Mesendoderm (in vitro differentiated cells): ENCODE measurements at regions not wholly inside any gene's neighbourhood (a gene's known extent, or its start where the extent isn't known, plus 50 kb on each side); places are given as distances from the start of the nearest gene placed in this dataset.

Source experiments
- DNase-seq: peaks from one replicate; pipeline ENCODE4 v3.0.0; 2013
- H2AK5ac ChIP-seq: 2 replicates; pipeline ENCODE4 v1.6.1; 2013; ENCODE audit warnings: low read length, inconsistent platforms
- H2BK120ac ChIP-seq: 2 replicates; pipeline ENCODE4 v1.6.1; 2013; ENCODE audit warnings: low read depth, mild to moderate bottlenecking, low read length, moderate library complexity, mixed read lengths
- H2BK15ac ChIP-seq: replicated peaks from 2 replicates; pipeline ENCODE4 v1.6.1; 2013; ENCODE audit warnings: low read depth, mild to moderate bottlenecking, moderate library complexity
- H2BK5ac ChIP-seq: 2 replicates; pipeline ENCODE4 v1.6.1; 2013; ENCODE audit warnings: low read length, inconsistent platforms
- H3K18ac ChIP-seq: 2 replicates; pipeline ENCODE4 v1.6.1; 2013; ENCODE audit warnings: mild to moderate bottlenecking, low read length, mixed read lengths
- H3K23ac ChIP-seq: one replicate; pipeline ENCODE4 v1.6.1; 2013; ENCODE audit warnings: low read length
- H3K27ac ChIP-seq: 2 replicates; pipeline ENCODE4 v1.5.1; 2013; ENCODE audit warnings: low read depth, mild to moderate bottlenecking, inconsistent platforms, low read length, moderate library complexity
- H3K27me3 ChIP-seq: 2 replicates; pipeline ENCODE4 v1.6.1; 2013; ENCODE audit warnings: low read length, control low read depth, mild to moderate bottlenecking, inconsistent platforms; ENCODE audit not compliant: insufficient read depth, poor library complexity
- H3K36me3 ChIP-seq: 2 replicates; pipeline ENCODE4 v1.6.1; 2013; ENCODE audit warnings: low read length, inconsistent platforms; ENCODE audit not compliant: control insufficient read depth, insufficient read depth
- H3K4ac ChIP-seq: one replicate; pipeline ENCODE4 v1.6.1; 2013; ENCODE audit warnings: low read depth, mild to moderate bottlenecking, low read length, moderate library complexity
- H3K4me1 ChIP-seq: 2 replicates; pipeline ENCODE4 v1.6.1; 2013; ENCODE audit warnings: low read depth, low read length, inconsistent platforms; ENCODE audit not compliant: control insufficient read depth
- H3K4me2 ChIP-seq: 2 replicates; pipeline ENCODE4 v1.6.1; 2013; ENCODE audit warnings: low read length
- H3K4me3 ChIP-seq: 2 replicates; pipeline ENCODE4 v1.5.1; 2013; ENCODE audit warnings: mild to moderate bottlenecking, low read length
- H3K56ac ChIP-seq: one replicate; pipeline ENCODE4 v1.6.1; 2013; ENCODE audit warnings: low read length
- H3K79me1 ChIP-seq: 2 replicates; pipeline ENCODE4 v1.6.1; 2013; ENCODE audit warnings: low read length, inconsistent platforms
- H3K79me2 ChIP-seq: 2 replicates; pipeline ENCODE4 v1.6.1; 2013; ENCODE audit warnings: mild to moderate bottlenecking, low read length; ENCODE audit not compliant: control insufficient read depth, insufficient read depth
- H3K9ac ChIP-seq: 2 replicates; pipeline ENCODE4 v1.6.1; 2013; ENCODE audit warnings: low read length, inconsistent platforms
- H4K5ac ChIP-seq: one replicate; pipeline ENCODE4 v1.6.1; 2013; ENCODE audit warnings: low read length
- H4K8ac ChIP-seq: one replicate; pipeline ENCODE4 v1.6.1; 2013; ENCODE audit warnings: low read depth, mild to moderate bottlenecking, control low read depth, low read length, moderate library complexity
- WGBS: extraction: QIAGEN DNeasy Blood & Tissue Kit; methylation state at CpG from one replicate; pipeline ENCODE4 v1.1.7; 2013; ENCODE audit warnings: low lambda C conversion rate, missing lambda C conversion rate; ENCODE audit not compliant: insufficient coverage; ENCODE audit errors: extremely low coverage; 5-methylcytosine and 5-hydroxymethylcytosine counted together

- DNase-seq, result no peak
- Histone ChIP-seq H3K27ac (no peak overlapping the region), H3K79me2 (no peaks in the 10 kb centered on the region), H3K56ac (no peak overlapping the region), H2BK5ac (no peak overlapping the region), H3K4me2 (no peak overlapping the region), H4K8ac (no peak overlapping the region), H2AK5ac (no peak overlapping the region), H3K36me3 (no peaks in the 10 kb centered on the region), H3K4me3 (no peak overlapping the region), H3K23ac (no peak overlapping the region), H3K4me1 (no peaks in the 10 kb centered on the region), H3K9ac (no peak overlapping the region), H4K5ac (no peak overlapping the region), H2BK120ac (no peak overlapping the region), H3K79me1 (no peaks in the 10 kb centered on the region), H3K4ac (no peak overlapping the region), H2BK15ac (no peak overlapping the region), H3K18ac (no peak overlapping the region), H3K27me3 (no peaks in the 10 kb centered on the region)
- no CpG with 5 or more reads among the region's 11 CpGs for WGBS
Observed at GRCh38 chr4:187209921-187210613, 486.4 kb upstream of the FAT1 start.

- no peaks in the 10 kb centered on the region for H3K79me2 ChIP-seq
- DNase-seq, result no peak
- no peak overlapping the region for H2AK5ac ChIP-seq
- H3K27ac ChIP-seq, result no peak overlapping the region
- H3K79me1 ChIP-seq, result no peaks in the 10 kb centered on the region
- no peak overlapping the region for H3K4ac ChIP-seq
- no peak overlapping the region for H2BK15ac ChIP-seq
- no peak overlapping the region for H3K23ac ChIP-seq
- no peaks in the 10 kb centered on the region for H3K27me3 ChIP-seq
- no peak overlapping the region for H2BK120ac ChIP-seq
- no peak overlapping the region for H4K5ac ChIP-seq
- no peak overlapping the region for H2BK5ac ChIP-seq
- no CpG with 5 or more reads among the region's 9 CpGs for WGBS
- no peak overlapping the region for H4K8ac ChIP-seq
- H3K9ac ChIP-seq, result no peak overlapping the region
- no peak overlapping the region for H3K4me3 ChIP-seq
- H3K56ac ChIP-seq, result no peak overlapping the region
- H3K36me3 ChIP-seq, result no peaks in the 10 kb centered on the region
- H3K4me2 ChIP-seq, result no peak overlapping the region
- H3K18ac ChIP-seq, result no peak overlapping the region
- H3K4me1 ChIP-seq, result no peaks in the 10 kb centered on the region
Observed at GRCh38 chr4:187212446-187213080, 488.9 kb upstream of the FAT1 start.

GRCh38 chr4:187215438-187215837, 491.8 kb upstream of the FAT1 start:
- WGBS, result no CpG with 5 or more reads among the region's 17 CpGs
- Histone ChIP-seq H3K23ac (no peak overlapping the region), H2BK5ac (no peak overlapping the region), H3K9ac (no peak overlapping the region), H3K4ac (no peak overlapping the region), H4K8ac (no peak overlapping the region), H2BK15ac (no peak overlapping the region), H3K4me2 (no peak overlapping the region), H3K79me1 (no peaks in the 10 kb centered on the region), H3K27ac (no peak overlapping the region), H3K4me3 (no peak overlapping the region), H3K18ac (no peak overlapping the region), H4K5ac (no peak overlapping the region), H2AK5ac (no peak overlapping the region), H3K36me3 (no peaks in the 10 kb centered on the region), H3K79me2 (no peaks in the 10 kb centered on the region), H3K27me3 (no peaks in the 10 kb centered on the region), H3K4me1 (no peaks in the 10 kb centered on the region), H3K56ac (no peak overlapping the region), H2BK120ac (no peak overlapping the region)
- DNase-seq, result no peak

DNA sequence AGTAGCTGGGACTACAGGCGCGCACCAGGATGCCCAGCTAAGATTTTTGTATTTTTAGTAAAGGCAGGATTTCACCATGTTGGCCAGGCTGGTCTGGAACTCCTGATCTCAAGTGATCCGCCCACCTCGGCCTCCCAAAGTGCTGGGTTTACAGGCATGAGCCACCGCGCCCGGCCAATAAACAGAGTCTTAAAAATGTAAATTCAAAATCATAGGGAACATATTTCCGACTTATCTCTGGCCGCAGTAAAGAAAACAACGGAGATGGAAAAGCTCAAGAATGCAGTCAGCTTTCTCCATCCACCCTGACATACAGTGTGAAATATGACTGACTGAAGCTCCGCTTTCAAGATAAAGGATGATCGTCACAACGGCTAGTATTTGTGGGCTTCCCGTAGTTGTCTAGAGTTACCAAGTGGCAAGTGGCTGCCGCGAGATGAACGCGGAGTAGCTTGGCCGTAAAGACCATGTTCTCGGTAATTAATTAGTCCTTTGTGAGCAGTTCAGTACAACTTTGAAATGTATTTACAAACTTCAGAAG, 495.1 kb upstream of the FAT1 start:
- Histone ChIP-seq H3K4me2 (no peak overlapping the region), H2BK5ac (no peak overlapping the region)
- WGBS, result no CpG with 5 or more reads among the region's 20 CpGs

GRCh38 chr4:187224560-187224959, 500.9 kb upstream of the FAT1 start:
- H2AK5ac ChIP-seq, result no peak overlapping the region
- no peaks in the 10 kb centered on the region for H3K4me1 ChIP-seq
- no peak overlapping the region for H3K23ac ChIP-seq
- H3K18ac ChIP-seq, result no peak overlapping the region
- no peaks in the 10 kb centered on the region for H3K27me3 ChIP-seq
- no peak for DNase-seq
- no peak overlapping the region for H4K5ac ChIP-seq
- H3K9ac ChIP-seq, result no peak overlapping the region
- no peak overlapping the region for H3K27ac ChIP-seq
- H3K4ac ChIP-seq, result no peak overlapping the region
- no peak overlapping the region for H3K56ac ChIP-seq
- H3K36me3 ChIP-seq, result no peaks in the 10 kb centered on the region
- no peak overlapping the region for H3K4me2 ChIP-seq
- H3K4me3 ChIP-seq, result no peak overlapping the region
- H2BK5ac ChIP-seq, result no peak overlapping the region
- H3K79me1 ChIP-seq, result no peaks in the 10 kb centered on the region
- H3K79me2 ChIP-seq, result no peaks in the 10 kb centered on the region
- H4K8ac ChIP-seq, result no peak overlapping the region
- no CpG with 5 or more reads among the region's 5 CpGs for WGBS
- no peak overlapping the region for H2BK15ac ChIP-seq
- no peak overlapping the region for H2BK120ac ChIP-seq

More for the DNA sequence above, 495.1 kb upstream of the FAT1 start:
- no peak overlapping the region for H3K9ac ChIP-seq
- H3K79me1 ChIP-seq, result no peaks in the 10 kb centered on the region
- H3K23ac ChIP-seq, result no peak overlapping the region
- no peak overlapping the region for H3K27ac ChIP-seq
- no peaks in the 10 kb centered on the region for H3K79me2 ChIP-seq
- no peak overlapping the region for H2BK120ac ChIP-seq
- DNase-seq, result no peak
- H3K27me3 ChIP-seq, result no peaks in the 10 kb centered on the region
- no peak overlapping the region for H4K8ac ChIP-seq
- H3K4me3 ChIP-seq, result no peak overlapping the region
- H3K4me1 ChIP-seq, result no peaks in the 10 kb centered on the region
- H3K4ac ChIP-seq, result no peak overlapping the region
- no peak overlapping the region for H3K56ac ChIP-seq
- no peak overlapping the region for H2BK15ac ChIP-seq
- no peak overlapping the region for H3K18ac ChIP-seq
- H3K36me3 ChIP-seq, result no peaks in the 10 kb centered on the region
- no peak overlapping the region for H2AK5ac ChIP-seq
- no peak overlapping the region for H4K5ac ChIP-seq
